ENCODE measurements at regions not wholly inside any gene's neighbourhood (a gene's known extent, or its start where the extent isn't known, plus 50 kb on each side); places are given as distances from the start of the nearest gene placed in this dataset.
"Not testable (repeated sequence)": the region's sequence is repeated elsewhere in the genome, so short reads cannot be mapped to it uniquely, and the experiment has no call there.

- Histone ChIP-seq H3K4me1 (no peaks in the 10 kb centered on the region), H3K27me3 (no peaks in the 10 kb centered on the region), H3K36me3 (no peaks in the 10 kb centered on the region), H3K9me3 (no peaks in the 10 kb centered on the region), H3K27ac (no peak overlapping the region), H3K4me3 (no peak overlapping the region)
- ATAC-seq: no peak
- no peak for TF ChIP-seq EP300 (IDR thresholded peaks at IDR 0.05)
- no peak for TF ChIP-seq CTCF (IDR thresholded peaks at IDR 0.05)
- TF ChIP-seq POLR2A (IDR thresholded peaks at IDR 0.05): no peak
- no peak for TF ChIP-seq POLR2AphosphoS5 (IDR thresholded peaks at IDR 0.05)
- WGBS, 2 donors (ENCODE audit: low coverage in 1 of 2): 41 to 60% methylated on average over 2 of the region's 2 CpGs
These were observed 697.0 kb upstream of the ACVR2A start for GRCh38 chr2:147147802-147148201.

- 65 to 93% methylated on average over 4 of the region's 4 CpGs for WGBS, 2 donors (ENCODE audit: low coverage in 1 of 2)
- ATAC-seq: no peak
- H3K9me3 ChIP-seq: no peaks in the 10 kb centered on the region
- H3K4me1 ChIP-seq: no peaks in the 10 kb centered on the region
- no peaks in the 10 kb centered on the region for H3K27me3 ChIP-seq
- H3K36me3 ChIP-seq: no peaks in the 10 kb centered on the region
- TF ChIP-seq POLR2A (IDR thresholded peaks at IDR 0.05) (no peak), CTCF (IDR thresholded peaks at IDR 0.05) (no peak), POLR2AphosphoS5 (IDR thresholded peaks at IDR 0.05) (no peak), EP300 (IDR thresholded peaks at IDR 0.05) (no peak)
- H3K27ac ChIP-seq: no peak overlapping the region
- H3K4me3 ChIP-seq: no peak overlapping the region
These were observed 702.9 kb upstream of the ACVR2A start for GRCh38 chr2:147141930-147142329.

- WGBS, 2 donors (ENCODE audit: low coverage in 1 of 2): 68 to 75% methylated on average over 2 of the region's 2 CpGs
- not testable (repeated sequence) for H3K4me3 ChIP-seq, H3K9me3 ChIP-seq, H3K27me3 ChIP-seq, H3K27ac ChIP-seq, H3K4me1 ChIP-seq, ATAC-seq, H3K36me3 ChIP-seq
These were observed 705.1 kb upstream of the ACVR2A start for GRCh38 chr2:147139732-147140131.

- Histone ChIP-seq H3K4me1 (no peaks in the 10 kb centered on the region), H3K27me3 (no peaks in the 10 kb centered on the region), H3K36me3 (no peaks in the 10 kb centered on the region), H3K9me3 (no peaks in the 10 kb centered on the region), H3K27ac (no peak overlapping the region), H3K4me3 (no peak overlapping the region)
- 82 to 84% methylated on average over 3 of the region's 3 CpGs for WGBS, 2 donors (ENCODE audit: low coverage in 1 of 2)
- ATAC-seq: no peak
- TF ChIP-seq CTCF (IDR thresholded peaks at IDR 0.05) (no peak), POLR2AphosphoS5 (IDR thresholded peaks at IDR 0.05) (no peak), EP300 (IDR thresholded peaks at IDR 0.05) (no peak), POLR2A (IDR thresholded peaks at IDR 0.05) (no peak)
These were observed 707.1 kb upstream of the ACVR2A start for GRCh38 chr2:147137711-147138110.

- H3K27ac ChIP-seq: no peak overlapping the region
- H3K4me3 ChIP-seq: no peak overlapping the region
- H3K4me1 ChIP-seq: no peaks in the 10 kb centered on the region
- TF ChIP-seq POLR2AphosphoS5 (IDR thresholded peaks at IDR 0.05): no peak
- no peak for TF ChIP-seq POLR2A (IDR thresholded peaks at IDR 0.05)
- no peaks in the 10 kb centered on the region for H3K27me3 ChIP-seq
- no peaks in the 10 kb centered on the region for H3K9me3 ChIP-seq
- H3K36me3 ChIP-seq: no peaks in the 10 kb centered on the region
- 42 to 61% methylated on average over 4 to 5 of the region's 5 CpGs for WGBS, 2 donors (ENCODE audit: low coverage in 1 of 2)
- no peak for ATAC-seq
These were observed 709.5 kb upstream of the ACVR2A start for GRCh38 chr2:147135376-147135775.

- no peak for ATAC-seq
- no peak overlapping the region for H3K4me3 ChIP-seq
- TF ChIP-seq CTCF (IDR thresholded peaks at IDR 0.05): no peak
- no peak for TF ChIP-seq POLR2AphosphoS5 (IDR thresholded peaks at IDR 0.05)
- no peak for TF ChIP-seq EP300 (IDR thresholded peaks at IDR 0.05)
- TF ChIP-seq POLR2A (IDR thresholded peaks at IDR 0.05): no peak
- H3K27me3 ChIP-seq: no peaks in the 10 kb centered on the region
- H3K9me3 ChIP-seq: no peaks in the 10 kb centered on the region
- H3K36me3 ChIP-seq: no peaks in the 10 kb centered on the region
- H3K27ac ChIP-seq: no peak overlapping the region
- no peaks in the 10 kb centered on the region for H3K4me1 ChIP-seq
- 60 to 73% methylated on average over 4 of the region's 4 CpGs for WGBS, 2 donors (ENCODE audit: low coverage in 1 of 2)
These were observed 711.4 kb upstream of the ACVR2A start for GRCh38 chr2:147133286-147133908.
